ENCODE measurements at regions not wholly inside any gene's neighbourhood (a gene's known extent, or its start where the extent isn't known, plus 50 kb on each side); places are given as distances from the start of the nearest gene placed in this dataset.
"Not testable (repeated sequence)": the region's sequence is repeated elsewhere in the genome, so short reads cannot be mapped to it uniquely, and the experiment has no call there.

- intact Hi-C loops (cut with micrococcal nuclease), result not testable (repeated sequence)
- peak; percentile 26 for ATAC-seq
- peak; percentile 61 for DNase-seq
Measured at GRCh38 chr9:67058898-67059715, 66.8 kb upstream of the SPATA31A3 start.

Data from left ventricle myocardium superior (tissue), 1 donor.